Gastroesophageal sphincter (tissue), 3 donors: ENCODE measurements at regions not wholly inside any gene's neighbourhood (a gene's known extent, or its start where the extent isn't known, plus 50 kb on each side); places are given as distances from the start of the nearest gene placed in this dataset.

ENCODE experiments used
- CTCF ChIP-seq, 4 experiments: fragments of 200-600 bp in 2 of 4; fragments of 450-650 bp in 2 of 4; sonication (generic) in 1 of 4; IDR thresholded peaks; one replicate each; pipeline ENCODE4 v1.5.1; 2017 to 2019; ENCODE audit warnings: antibody characterized with exemption in 4 of 4, mild to moderate bottlenecking in 2 of 4, moderate library complexity in 2 of 4
- POLR2A ChIP-seq, 2 donors: fragments of 450-650 bp; IDR thresholded peaks; one replicate each; pipeline ENCODE4 v1.6.1; 2017; ENCODE audit warnings: antibody characterized with exemption in 2 of 2, mild to moderate bottlenecking in 2 of 2, moderate library complexity in 1 of 2

DNA sequence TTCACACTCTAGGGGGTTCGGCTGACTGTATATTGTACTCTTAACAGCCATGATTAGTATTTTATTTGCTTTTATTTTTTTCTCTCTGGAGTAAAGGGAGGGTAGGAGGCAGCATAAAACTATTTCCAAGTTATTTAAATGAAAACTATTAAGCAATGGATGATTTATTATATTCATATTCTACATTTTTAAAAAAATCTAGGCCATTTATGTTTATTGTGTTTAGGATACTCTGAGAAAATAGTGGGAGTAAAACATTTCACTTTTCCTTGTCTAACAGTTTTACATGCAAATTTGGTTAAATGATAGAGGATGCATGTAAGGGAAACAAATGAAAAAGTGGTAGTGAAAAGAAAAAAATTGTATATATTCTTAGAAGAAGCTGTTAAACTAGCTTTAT lies 276.3 kb downstream of the GAS1 start:
- TF ChIP-seq CTCF (IDR thresholded peaks at IDR 0.05), result no peak
- no peak for TF ChIP-seq POLR2A (IDR thresholded peaks at IDR 0.05)
